IMR-90 (cell line): ENCODE measurements at regions not wholly inside any gene's neighbourhood (a gene's known extent, or its start where the extent isn't known, plus 50 kb on each side); places are given as distances from the start of the nearest gene placed in this dataset.

ENCODE experiments used
- ATAC-seq: fragments of 200-7000 bp; cut with Tn5 transposase; 2 replicates; pipeline ENCODE4 v1.9.1; 2020; ENCODE audit warnings: low read depth, mild to moderate bottlenecking, moderate library complexity
- BruUV-seq: library from RNA; stranded (reverse); fragments of 400-500 nt; replicated peaks from 2 replicates; lab custom pipeline; 2021; lab: Mats Ljungman, UMichigan
- CTCF ChIA-PET: fragments of 300-600 bp; formaldehyde crosslinking; extraction: SDS; loops from one replicate; lab custom pipeline; 2021; ENCODE audit warnings: antibody characterized with exemption; lab: Yijun Ruan, JAX
- POLR2A ChIA-PET: fragments of 300-600 bp; sonication (Branson Sonifier 250); formaldehyde crosslinking; loops from one replicate; lab custom pipeline; 2022; ENCODE audit warnings: antibody characterized with exemption; ENCODE audit not compliant: unreplicated experiment; lab: Charles Lee
- DNase-seq: peaks from one replicate; pipeline ENCODE4 v3.0.0; 2013
- H2AFZ ChIP-seq: replicated peaks from 2 replicates; pipeline ENCODE3; 2013; ENCODE audit warnings: low read length, mild to moderate bottlenecking; ENCODE audit not compliant: poor library complexity
- H2AK5ac ChIP-seq: 2 replicates; pipeline ENCODE4 v1.6.1; 2013; ENCODE audit warnings: low read depth, low read length, inconsistent platforms
- H2AK9ac ChIP-seq: replicated peaks from 2 replicates; pipeline ENCODE3; 2013; ENCODE audit warnings: mild to moderate bottlenecking, low read depth, low read length, moderate library complexity; ENCODE audit not compliant: poor library complexity
- H2BK120ac ChIP-seq: 2 replicates; pipeline ENCODE4 v1.6.1; 2013; ENCODE audit warnings: low read depth, low read length, inconsistent platforms
- H2BK15ac ChIP-seq: 3 replicates; pipeline ENCODE4 v1.6.1; 2013; ENCODE audit warnings: low read depth, low read length, inconsistent platforms
- H2BK20ac ChIP-seq: 2 replicates; pipeline ENCODE4 v1.6.1; 2013; ENCODE audit warnings: low read depth, mild to moderate bottlenecking, inconsistent platforms, low read length, moderate library complexity
- H2BK5ac ChIP-seq: 2 replicates; pipeline ENCODE4 v1.6.1; 2013; ENCODE audit warnings: mild to moderate bottlenecking, low read depth, low read length, inconsistent platforms; ENCODE audit not compliant: poor library complexity, severe bottlenecking
- H3K14ac ChIP-seq: replicated peaks from 2 replicates; pipeline ENCODE4 v1.6.1; 2013; ENCODE audit warnings: low read depth, low read length, inconsistent platforms
- H3K18ac ChIP-seq: 2 replicates; pipeline ENCODE4 v1.6.1; 2013; ENCODE audit warnings: low read depth, low read length, control low read depth
- H3K23ac ChIP-seq: 2 replicates; pipeline ENCODE4 v1.6.1; 2013; ENCODE audit warnings: low read depth, low read length, inconsistent platforms
- H3K27ac ChIP-seq: 2 replicates; pipeline ENCODE4 v1.5.1; 2013; ENCODE audit warnings: mild to moderate bottlenecking, control low read depth, low read length; ENCODE audit not compliant: insufficient read depth
- H3K27me3 ChIP-seq: 2 replicates; pipeline ENCODE4 v1.6.1; 2013; ENCODE audit warnings: low read length; ENCODE audit not compliant: control insufficient read depth, insufficient read depth
- H3K36me3 ChIP-seq: 2 replicates; pipeline ENCODE4 v1.6.1; 2013; ENCODE audit warnings: low read length, mixed read lengths; ENCODE audit not compliant: control insufficient read depth, insufficient read depth
- H3K4ac ChIP-seq: 2 replicates; pipeline ENCODE4 v1.6.1; 2013; ENCODE audit warnings: low read depth, low read length, inconsistent platforms
- H3K4me1 ChIP-seq: 2 replicates; pipeline ENCODE4 v1.6.1; 2013; ENCODE audit warnings: low read length, mixed read lengths; ENCODE audit not compliant: control insufficient read depth, insufficient read depth
- H3K4me2 ChIP-seq: 2 replicates; pipeline ENCODE4 v1.6.1; 2013; ENCODE audit warnings: low read depth, mild to moderate bottlenecking, control low read depth, low read length, moderate library complexity
- H3K4me3 ChIP-seq: 2 replicates; pipeline ENCODE4 v1.5.1; 2013; ENCODE audit warnings: low read depth, mild to moderate bottlenecking, control low read depth, low read length, moderate library complexity; ENCODE audit not compliant: insufficient read depth
- H3K56ac ChIP-seq: 2 replicates; pipeline ENCODE4 v1.6.1; 2013; ENCODE audit warnings: low read length, inconsistent platforms; ENCODE audit not compliant: insufficient read depth; ENCODE audit errors: extremely low read depth
- H3K79me1 ChIP-seq, 2 experiments: 2 replicates each; pipeline ENCODE4 v1.6.1; 2013; ENCODE audit warnings: low read length in 2 of 2, inconsistent platforms in 1 of 2, low read depth in 1 of 2
- H3K9ac ChIP-seq: 2 replicates; pipeline ENCODE4 v1.6.1; 2013; ENCODE audit warnings: low read depth, low read length, control low read depth
- H3K9me1 ChIP-seq: 2 replicates; pipeline ENCODE4 v1.6.1; 2013; ENCODE audit warnings: low read length, inconsistent platforms; ENCODE audit not compliant: insufficient read depth
- H3K9me3 ChIP-seq: 2 replicates; pipeline ENCODE4 v1.6.1; 2013; ENCODE audit warnings: low read length; ENCODE audit not compliant: control insufficient read depth, insufficient read depth
- H4K20me1 ChIP-seq: 2 replicates; pipeline ENCODE4 v1.6.1; 2013; ENCODE audit warnings: low read length, inconsistent platforms; ENCODE audit not compliant: insufficient read depth
- H4K5ac ChIP-seq: 2 replicates; pipeline ENCODE4 v1.6.1; 2013; ENCODE audit warnings: mild to moderate bottlenecking, low read depth, low read length, control low read depth
- H4K8ac ChIP-seq, 2 experiments: 2 replicates each; pipeline ENCODE4 v1.6.1; 2013; ENCODE audit warnings: low read depth in 2 of 2, low read length in 2 of 2, control low read depth in 1 of 2, inconsistent platforms in 1 of 2
- H4K91ac ChIP-seq: 2 replicates; pipeline ENCODE4 v1.6.1; 2013; ENCODE audit warnings: low read depth, low read length, inconsistent platforms; ENCODE audit not compliant: insufficient read depth
- CHD1 ChIP-seq: IDR thresholded peaks from 2 replicates; pipeline ENCODE4 v1.6.1; 2012; ENCODE audit warnings: low read depth, low read length, improper control_type of control experiment
- CTCF ChIP-seq: conservative IDR thresholded peaks from 2 replicates; pipeline ENCODE4 v1.5.1; 2012; ENCODE audit warnings: mild to moderate bottlenecking, low read depth, low read length, improper control_type of control experiment
- MAFK ChIP-seq: IDR thresholded peaks from 2 replicates; pipeline ENCODE4 v1.6.1; 2012; ENCODE audit warnings: low read depth, low read length, improper control_type of control experiment
- MXI1 ChIP-seq: IDR thresholded peaks from 2 replicates; pipeline ENCODE4 v1.6.1; 2012; ENCODE audit warnings: low read depth, mild to moderate bottlenecking, low read length, moderate library complexity, borderline replicate concordance
- NFE2L2 ChIP-seq: fragments of 150-350 bp; IDR thresholded peaks from 2 replicates; pipeline ENCODE4 v1.6.1; 2016; ENCODE audit warnings: low read depth, mild to moderate bottlenecking, low read length
- POLR2A ChIP-seq: IDR thresholded peaks from 2 replicates; pipeline ENCODE4 v1.6.1; 2012; ENCODE audit warnings: mild to moderate bottlenecking, low read depth, low read length
- RCOR1 ChIP-seq: IDR thresholded peaks from 2 replicates; pipeline ENCODE4 v1.6.1; 2012; ENCODE audit warnings: mild to moderate bottlenecking, low read length, improper control_type of control experiment; ENCODE audit not compliant: insufficient replicate concordance
- RFX5 ChIP-seq: IDR thresholded peaks from 2 replicates; pipeline ENCODE4 v1.8.0; 2012; ENCODE audit warnings: low read depth, mild to moderate bottlenecking, low read length, moderate library complexity
- WGBS, 2 experiments: methylation state at CpG; one replicate each; pipeline versions ENCODE4 v1.1.5 to v1.1.7; 2013; ENCODE audit warnings: missing lambda C conversion rate in 2 of 2; ENCODE audit not compliant: insufficient read length in 1 of 2; ENCODE audit errors: extremely low coverage in 2 of 2; 5-methylcytosine and 5-hydroxymethylcytosine counted together
- dilution Hi-C: fragments of 300-500 bp; cut with HindIII; formaldehyde crosslinking; loops from one replicate; pipeline ENCODE4 v1.14.3; 2018; ENCODE audit warnings: low sequenced_read_pairs; ENCODE audit not compliant: unreplicated experiment
- in situ Hi-C: fragments of 300-500 bp; cut with MboI; formaldehyde crosslinking; loops from 3 replicates; pipeline ENCODE4 v1.14.3; 2019; ENCODE audit warnings: low sequenced_read_pairs, inconsistent platforms, mixed read lengths
- intact Hi-C: fragments of 100-400 bp; cut with micrococcal nuclease; formaldehyde crosslinking; loops from 2 replicates; pipeline ENCODE4 v1.10.0; 2022
- TF ChIP-seq, protein P1 (sequence below): fragments of 150-350 bp; IDR thresholded peaks from 2 replicates; pipeline ENCODE4 v1.6.1; 2016; ENCODE audit warnings: low read depth, mild to moderate bottlenecking, low read length, moderate library complexity, borderline replicate concordance
- TF ChIP-seq, protein P2 (sequence below): fragments of 150-350 bp; IDR thresholded peaks from 2 replicates; pipeline ENCODE4 v1.6.1; 2017; ENCODE audit warnings: mild to moderate bottlenecking, antibody characterized with exemption, low read length, low read depth

DNA sequence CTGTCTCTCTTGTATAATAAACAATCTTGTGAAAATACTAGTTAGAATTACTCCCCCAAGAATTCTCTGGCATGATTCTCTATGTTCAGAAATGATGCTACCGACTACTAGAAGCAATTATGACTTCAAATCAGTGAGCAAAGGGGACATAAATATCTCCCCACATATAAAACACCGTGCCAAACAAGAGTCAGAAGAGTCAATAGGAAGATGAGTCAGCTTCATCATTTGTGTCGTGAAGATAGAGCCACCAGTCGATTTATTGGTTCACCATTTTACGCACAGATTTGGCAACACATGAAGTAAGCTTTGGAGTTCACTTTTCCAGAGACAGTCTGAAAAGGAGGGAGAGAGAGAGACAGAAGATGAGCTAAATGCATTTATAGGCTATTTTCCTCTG is 650.9 kb downstream of the CCDC85A start:
- Histone ChIP-seq H2BK20ac (no peak overlapping the region), H3K14ac (no peak overlapping the region), H4K20me1 (no peaks in the 10 kb centered on the region), H3K9me3 (peaks cover 6% of the 10 kb centered on the region; the same call in 1 of the 2 replicates), H4K8ac (no peak overlapping the region), H3K4me2 (no peak overlapping the region), H3K9me1 (no peaks in the 10 kb centered on the region), H2BK120ac (no peak overlapping the region), H2AK9ac (no peak overlapping the region), H3K4ac (no peak overlapping the region), H2AFZ (no peak overlapping the region), H3K18ac (no peak overlapping the region), H3K79me1 (no peaks in the 10 kb centered on the region), H3K27ac (no peak overlapping the region), H3K23ac (no peak overlapping the region), H3K56ac (no peak overlapping the region), H3K27me3 (no peaks in the 10 kb centered on the region), H3K4me1 (no peaks in the 10 kb centered on the region), H3K4me3 (no peak overlapping the region), H2BK15ac (no peak overlapping the region), H3K9ac (no peak overlapping the region), H2BK5ac (no peak overlapping the region), H2AK5ac (no peak overlapping the region), H4K91ac (no peak overlapping the region), H3K36me3 (no peaks in the 10 kb centered on the region), H4K5ac (no peak overlapping the region)
- in situ Hi-C loops, result no loop called here
- BruUV-seq, result no TSS peak
- intact Hi-C loops, result no loop called here
- POLR2A ChIA-PET, result no interaction called here
- WGBS, 2 experiments, result 41% methylated on average over 3 of the region's 5 CpGs; no CpG with 5 or more reads in 1 of the 2 experiments
- DNase-seq, result no peak
- dilution Hi-C loops, result no loop called here
- no peak for ATAC-seq
- CTCF ChIA-PET, result no interaction called here
- TF ChIP-seq MAFK (no peak), MXI1 (no peak), RCOR1 (no peak), CTCF (no peak), CHD1 (no peak), RFX5 (no peak), POLR2A (no peak), NFE2L2 (no peak)
- TF ChIP-seq, protein P1, sequence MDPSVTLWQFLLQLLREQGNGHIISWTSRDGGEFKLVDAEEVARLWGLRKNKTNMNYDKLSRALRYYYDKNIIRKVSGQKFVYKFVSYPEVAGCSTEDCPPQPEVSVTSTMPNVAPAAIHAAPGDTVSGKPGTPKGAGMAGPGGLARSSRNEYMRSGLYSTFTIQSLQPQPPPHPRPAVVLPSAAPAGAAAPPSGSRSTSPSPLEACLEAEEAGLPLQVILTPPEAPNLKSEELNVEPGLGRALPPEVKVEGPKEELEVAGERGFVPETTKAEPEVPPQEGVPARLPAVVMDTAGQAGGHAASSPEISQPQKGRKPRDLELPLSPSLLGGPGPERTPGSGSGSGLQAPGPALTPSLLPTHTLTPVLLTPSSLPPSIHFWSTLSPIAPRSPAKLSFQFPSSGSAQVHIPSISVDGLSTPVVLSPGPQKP, result no peak
- TF ChIP-seq, protein P2, sequence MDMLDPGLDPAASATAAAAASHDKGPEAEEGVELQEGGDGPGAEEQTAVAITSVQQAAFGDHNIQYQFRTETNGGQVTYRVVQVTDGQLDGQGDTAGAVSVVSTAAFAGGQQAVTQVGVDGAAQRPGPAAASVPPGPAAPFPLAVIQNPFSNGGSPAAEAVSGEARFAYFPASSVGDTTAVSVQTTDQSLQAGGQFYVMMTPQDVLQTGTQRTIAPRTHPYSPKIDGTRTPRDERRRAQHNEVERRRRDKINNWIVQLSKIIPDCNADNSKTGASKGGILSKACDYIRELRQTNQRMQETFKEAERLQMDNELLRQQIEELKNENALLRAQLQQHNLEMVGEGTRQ, result no peak
